Progenitor cell of endocrine pancreas (in vitro differentiated cells): ENCODE measurements at regions not wholly inside any gene's neighbourhood (a gene's known extent, or its start where the extent isn't known, plus 50 kb on each side); places are given as distances from the start of the nearest gene placed in this dataset.

Source experiments
- DNase-seq: peaks from one replicate; pipeline ENCODE4 v3.0.0; 2021; ENCODE audit warnings: low spot score; ENCODE audit not compliant: unreplicated experiment
- H3K27ac Mint-ChIP-seq: 2 replicates; pipeline ENCODE4 v1.8.0; 2021; ENCODE audit warnings: mild to moderate bottlenecking, moderate library complexity, mixed read lengths
- H3K27me3 Mint-ChIP-seq: 2 replicates; pipeline ENCODE4 v1.8.0; 2021; ENCODE audit warnings: mixed read lengths
- H3K36me3 Mint-ChIP-seq: 2 replicates; pipeline ENCODE4 v1.8.0; 2022; ENCODE audit warnings: mixed read lengths; ENCODE audit not compliant: insufficient read depth
- H3K4me1 Mint-ChIP-seq: 2 replicates; pipeline ENCODE4 v1.8.0; 2021; ENCODE audit warnings: low read depth, mixed read lengths
- H3K4me3 Mint-ChIP-seq: 2 replicates; pipeline ENCODE4 v1.8.0; 2021; ENCODE audit warnings: low read depth, mild to moderate bottlenecking, moderate library complexity, mixed read lengths
- H3K9me3 Mint-ChIP-seq: 2 replicates; pipeline ENCODE4 v1.8.0; 2021; ENCODE audit warnings: low read depth, mixed read lengths
- TF ChIP-seq, protein P1 (sequence below): fragments of 200-600 bp; sonication (generic); IDR thresholded peaks from one replicate; pipeline ENCODE4 v1.5.0; 2021; ENCODE audit warnings: antibody characterized with exemption, mild to moderate bottlenecking; ENCODE audit not compliant: unreplicated experiment

DNA sequence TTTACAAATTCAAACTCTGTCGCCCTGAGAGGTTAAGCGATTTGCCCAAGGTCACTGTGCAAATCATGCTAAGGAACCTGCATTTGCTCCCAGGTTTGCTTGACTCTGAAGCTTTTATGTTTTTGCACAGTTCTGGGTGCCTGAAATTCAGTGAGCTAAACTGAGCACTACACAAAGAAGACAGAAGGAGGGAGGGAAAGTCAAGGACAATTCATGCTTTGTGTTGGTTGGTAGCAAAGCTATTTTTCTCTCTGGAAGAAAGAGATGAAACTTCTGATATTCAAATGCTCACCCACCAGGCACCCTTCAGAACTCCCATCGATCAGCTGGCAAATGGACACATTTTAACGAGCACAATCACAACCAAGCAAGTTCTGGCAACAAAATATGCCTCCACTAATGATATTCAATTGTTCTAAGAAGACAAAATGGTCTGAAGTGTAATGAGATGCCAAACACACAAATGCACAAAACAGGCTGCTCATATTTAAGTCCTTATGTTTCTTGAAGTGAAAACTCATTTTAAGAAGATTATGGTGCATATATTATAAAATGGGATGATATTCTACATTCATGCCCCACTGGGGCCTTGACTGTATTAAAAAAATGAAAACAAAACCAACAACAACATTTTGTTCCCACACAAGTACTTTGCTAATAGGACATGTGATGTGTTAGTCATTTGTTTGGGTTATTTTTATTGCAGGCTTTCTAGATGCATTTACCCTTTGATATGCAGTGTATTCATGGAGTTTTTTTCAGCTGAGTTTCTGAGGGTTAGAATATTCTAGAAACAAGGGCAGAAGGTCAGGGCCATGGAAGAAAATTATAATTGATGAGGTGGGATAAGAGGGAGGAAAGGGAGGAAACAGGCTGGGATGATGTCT lies 445.6 kb upstream of the CELF4 start:
- TF ChIP-seq, protein P1, sequence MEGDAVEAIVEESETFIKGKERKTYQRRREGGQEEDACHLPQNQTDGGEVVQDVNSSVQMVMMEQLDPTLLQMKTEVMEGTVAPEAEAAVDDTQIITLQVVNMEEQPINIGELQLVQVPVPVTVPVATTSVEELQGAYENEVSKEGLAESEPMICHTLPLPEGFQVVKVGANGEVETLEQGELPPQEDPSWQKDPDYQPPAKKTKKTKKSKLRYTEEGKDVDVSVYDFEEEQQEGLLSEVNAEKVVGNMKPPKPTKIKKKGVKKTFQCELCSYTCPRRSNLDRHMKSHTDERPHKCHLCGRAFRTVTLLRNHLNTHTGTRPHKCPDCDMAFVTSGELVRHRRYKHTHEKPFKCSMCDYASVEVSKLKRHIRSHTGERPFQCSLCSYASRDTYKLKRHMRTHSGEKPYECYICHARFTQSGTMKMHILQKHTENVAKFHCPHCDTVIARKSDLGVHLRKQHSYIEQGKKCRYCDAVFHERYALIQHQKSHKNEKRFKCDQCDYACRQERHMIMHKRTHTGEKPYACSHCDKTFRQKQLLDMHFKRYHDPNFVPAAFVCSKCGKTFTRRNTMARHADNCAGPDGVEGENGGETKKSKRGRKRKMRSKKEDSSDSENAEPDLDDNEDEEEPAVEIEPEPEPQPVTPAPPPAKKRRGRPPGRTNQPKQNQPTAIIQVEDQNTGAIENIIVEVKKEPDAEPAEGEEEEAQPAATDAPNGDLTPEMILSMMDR, result no peak
- Mint-ChIP-seq H3K4me1 (peaks cover 4% of the 10 kb centered on the region), H3K36me3 (no peaks in the 10 kb centered on the region), H3K27me3 (peaks cover 2% of the 10 kb centered on the region), H3K4me3 (no peak overlapping the region), H3K27ac (no peak overlapping the region), H3K9me3 (peaks cover 6% of the 10 kb centered on the region)
- DNase-seq, result no peak

DNA sequence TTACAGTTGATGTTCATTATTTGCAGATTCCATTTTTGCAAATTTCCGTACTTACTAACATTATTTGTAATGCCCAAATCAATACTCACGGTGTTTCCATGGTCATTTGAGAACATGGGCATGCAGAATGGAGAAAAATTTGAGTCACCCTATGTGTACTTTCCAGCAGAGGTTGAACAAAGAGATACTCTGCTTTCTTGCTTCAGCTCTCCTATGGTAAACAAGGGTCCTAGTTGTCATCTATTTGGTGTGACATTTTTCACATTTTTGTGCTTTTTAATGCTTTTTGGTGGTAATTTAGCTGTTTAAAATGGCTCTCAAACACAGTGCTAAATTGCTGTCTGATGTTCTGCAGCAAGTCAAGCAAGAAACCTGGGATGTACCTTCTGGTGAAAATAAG lies 444.4 kb upstream of the CELF4 start:
- Mint-ChIP-seq H3K27me3 (peaks cover 2% of the 10 kb centered on the region), H3K27ac (no peak overlapping the region), H3K4me1 (peaks cover 4% of the 10 kb centered on the region), H3K9me3 (no peaks in the 10 kb centered on the region), H3K36me3 (no peaks in the 10 kb centered on the region), H3K4me3 (no peak overlapping the region)
- TF ChIP-seq, protein P1, result no peak
- DNase-seq, result no peak

DNA sequence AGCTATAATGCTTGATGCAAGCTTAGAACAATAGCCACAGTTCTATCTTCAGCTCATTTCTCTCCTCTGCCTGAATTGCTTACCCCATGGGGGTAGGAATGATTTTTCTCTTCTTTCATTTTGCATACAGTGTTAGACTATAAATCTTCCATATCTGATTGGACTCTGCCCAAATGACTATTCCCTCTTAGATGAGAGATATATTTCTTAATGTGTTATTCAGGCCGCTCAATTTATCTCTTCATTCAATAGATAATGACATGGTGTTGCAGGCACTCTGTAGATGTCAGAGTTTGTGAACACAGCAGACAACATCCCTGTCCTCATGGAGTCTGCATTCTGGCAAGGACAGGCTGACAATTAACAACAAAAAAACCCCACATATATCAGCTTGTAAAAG lies 443.7 kb upstream of the CELF4 start:
- H3K27ac Mint-ChIP-seq, result no peak overlapping the region
- peaks cover 2% of the 10 kb centered on the region for H3K27me3 Mint-ChIP-seq

DNA sequence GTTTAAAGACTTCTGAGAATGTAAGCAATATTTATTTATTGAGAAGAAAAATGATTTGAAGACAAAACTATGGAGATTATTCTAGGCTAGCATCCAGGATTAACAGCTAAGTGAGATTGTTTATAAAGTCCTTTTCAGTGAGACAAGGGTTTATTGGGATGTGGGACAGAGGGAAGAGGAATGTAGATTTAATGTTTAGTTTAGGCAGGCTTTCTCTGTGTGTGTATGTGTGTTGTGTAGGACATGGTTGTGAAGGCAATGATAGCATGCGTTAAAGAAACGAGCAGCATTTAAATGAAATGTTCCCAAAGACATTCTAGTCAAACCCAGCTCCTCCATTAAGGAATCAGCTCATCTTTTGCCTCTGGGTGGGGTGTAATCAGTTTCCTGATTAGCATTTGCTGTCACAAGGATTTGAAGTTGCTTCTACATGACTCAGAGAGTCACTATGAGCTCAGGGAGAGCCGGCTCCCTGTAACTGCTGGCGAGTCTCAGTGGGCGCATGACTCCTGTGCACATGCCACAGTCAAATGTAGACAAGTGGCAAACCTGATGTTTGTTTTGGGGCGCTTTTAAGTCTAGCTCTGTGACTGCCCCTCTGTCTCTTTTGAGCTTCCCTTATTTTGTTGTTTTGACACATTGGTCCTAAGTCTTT lies 442.2 kb upstream of the CELF4 start:
- TF ChIP-seq, protein P1, result no peak
- peaks cover 4% of the 10 kb centered on the region for H3K4me1 Mint-ChIP-seq
- no peaks in the 10 kb centered on the region for H3K36me3 Mint-ChIP-seq
- no peak overlapping the region for H3K4me3 Mint-ChIP-seq
- peaks cover 2% of the 10 kb centered on the region for H3K27me3 Mint-ChIP-seq
- DNase-seq, result no peak
- no peak overlapping the region for H3K27ac Mint-ChIP-seq
- H3K9me3 Mint-ChIP-seq, result peaks cover 3% of the 10 kb centered on the region

More for the DNA sequence above, 443.7 kb upstream of the CELF4 start:
- H3K36me3 Mint-ChIP-seq, result no peaks in the 10 kb centered on the region
- no peak overlapping the region for H3K4me3 Mint-ChIP-seq
- no peak for DNase-seq
- TF ChIP-seq, protein P1, result no peak
- H3K4me1 Mint-ChIP-seq, result peaks cover 4% of the 10 kb centered on the region
- H3K9me3 Mint-ChIP-seq, result no peaks in the 10 kb centered on the region

DNA sequence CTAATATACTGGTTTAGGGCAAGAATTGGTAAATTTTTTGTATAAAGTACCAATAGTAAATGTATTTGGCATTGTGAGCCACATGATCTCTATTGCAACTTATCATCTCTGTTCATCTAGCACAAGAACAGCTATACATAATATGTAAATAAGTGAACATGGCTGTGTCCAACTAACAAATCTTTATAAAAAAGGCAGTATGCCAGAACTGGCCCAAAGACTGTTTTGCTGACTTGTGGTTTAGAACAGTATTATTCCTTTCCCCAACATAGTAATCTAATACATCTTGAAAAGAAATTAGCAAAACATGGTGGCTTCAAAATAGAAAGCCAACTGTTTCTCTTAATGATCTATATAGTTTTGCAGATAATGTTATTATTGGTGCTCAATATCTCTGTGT lies 441.4 kb upstream of the CELF4 start:
- H3K9me3 Mint-ChIP-seq, result peaks cover 3% of the 10 kb centered on the region
- DNase-seq, result no peak
- TF ChIP-seq, protein P1, result no peak
- H3K4me3 Mint-ChIP-seq, result no peak overlapping the region
- peaks cover 4% of the 10 kb centered on the region for H3K4me1 Mint-ChIP-seq
- H3K27ac Mint-ChIP-seq, result no peak overlapping the region
- H3K36me3 Mint-ChIP-seq, result no peaks in the 10 kb centered on the region
- peaks cover 2% of the 10 kb centered on the region for H3K27me3 Mint-ChIP-seq
